Large intestine (tissue), 3 donors: ENCODE measurements at regions not wholly inside any gene's neighbourhood (a gene's known extent, or its start where the extent isn't known, plus 50 kb on each side); places are given as distances from the start of the nearest gene placed in this dataset.

Source experiments
- DNase-seq, 2 donors: peaks; one replicate each; pipeline versions ENCODE4 v3.0.0 to v3.0.0-alpha.2; 2013
- H3K27ac ChIP-seq: one replicate; pipeline ENCODE4 v1.5.1; 2013; ENCODE audit warnings: low read length
- H3K27me3 ChIP-seq: 2 replicates; pipeline ENCODE4 v1.6.1; 2013; ENCODE audit warnings: low read length; ENCODE audit not compliant: control insufficient read depth, insufficient read depth
- H3K36me3 ChIP-seq: 2 replicates; pipeline ENCODE4 v1.6.1; 2013; ENCODE audit warnings: low read length; ENCODE audit not compliant: control insufficient read depth, insufficient read depth
- H3K4me1 ChIP-seq: one replicate; pipeline ENCODE4 v1.6.1; 2013; ENCODE audit warnings: low read length; ENCODE audit not compliant: control insufficient read depth, insufficient read depth
- H3K4me3 ChIP-seq: one replicate; pipeline ENCODE4 v1.5.1; 2013; ENCODE audit warnings: low read length
- H3K9me3 ChIP-seq: one replicate; pipeline ENCODE4 v1.6.1; 2013; ENCODE audit warnings: mild to moderate bottlenecking, low read depth, low read length, moderate library complexity; ENCODE audit not compliant: control insufficient read depth
- whole genome bisulfite sequencing: methylation state at CpG from one replicate; pipeline ENCODE4 v1.1.5; 2013; ENCODE audit warnings: low lambda C conversion rate; ENCODE audit not compliant: insufficient coverage; 5-methylcytosine and 5-hydroxymethylcytosine counted together

DNA sequence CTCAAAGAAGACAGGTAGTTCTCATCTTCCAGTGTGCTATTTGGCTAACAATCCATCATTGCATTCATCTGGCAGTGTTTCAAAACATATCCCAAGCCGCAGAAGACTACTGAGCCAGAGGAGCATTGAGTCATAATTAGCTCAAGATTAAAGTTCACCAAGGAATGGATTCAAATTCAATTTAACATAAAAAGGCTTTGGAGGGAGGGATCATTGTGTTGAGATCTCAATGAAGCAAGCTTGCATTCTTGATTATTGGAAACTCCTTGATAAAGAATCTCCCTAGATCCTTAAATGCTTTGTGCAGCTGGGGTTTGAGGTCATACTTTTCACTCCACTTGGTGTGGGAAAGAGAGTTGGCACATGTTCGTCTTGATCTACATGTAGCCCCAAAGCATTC lies 142.8 kb upstream of the SEMA3A start:
- no peak for DNase-seq
- H3K36me3 ChIP-seq = no peaks in the 10 kb centered on the region
- no CpG with 5 or more reads among the region's 2 CpGs for WGBS
- H3K4me1 ChIP-seq = no peaks in the 10 kb centered on the region
- H3K27me3 ChIP-seq = no peaks in the 10 kb centered on the region
- no peak overlapping the region for H3K4me3 ChIP-seq
- no peaks in the 10 kb centered on the region for H3K9me3 ChIP-seq
- H3K27ac ChIP-seq = no peak overlapping the region

DNA sequence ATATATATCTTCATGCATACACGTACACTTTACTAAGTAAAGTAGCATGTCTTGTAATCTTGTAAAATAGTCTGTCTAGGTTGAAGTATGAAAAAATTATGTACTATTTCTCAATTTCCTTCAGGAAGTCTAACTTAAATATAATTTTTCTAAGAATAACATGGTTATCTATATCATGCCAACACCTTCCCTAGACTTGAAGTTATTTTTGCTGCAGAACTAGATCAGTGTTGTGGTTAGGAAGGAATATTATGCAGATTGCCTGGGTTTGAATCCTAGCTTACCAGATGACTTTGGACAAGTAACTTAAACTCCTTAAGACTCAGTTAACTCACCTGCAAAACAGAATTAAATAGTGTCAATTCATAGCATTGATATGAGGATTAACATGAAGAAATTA lies 142.2 kb upstream of the SEMA3A start:
- Histone ChIP-seq H3K9me3 (no peaks in the 10 kb centered on the region), H3K27me3 (no peaks in the 10 kb centered on the region), H3K4me1 (no peaks in the 10 kb centered on the region), H3K27ac (no peak overlapping the region), H3K36me3 (no peaks in the 10 kb centered on the region), H3K4me3 (no peak overlapping the region)
- DNase-seq = no peak
- 83% methylated on average over 1 of the region's 1 CpG for WGBS

DNA sequence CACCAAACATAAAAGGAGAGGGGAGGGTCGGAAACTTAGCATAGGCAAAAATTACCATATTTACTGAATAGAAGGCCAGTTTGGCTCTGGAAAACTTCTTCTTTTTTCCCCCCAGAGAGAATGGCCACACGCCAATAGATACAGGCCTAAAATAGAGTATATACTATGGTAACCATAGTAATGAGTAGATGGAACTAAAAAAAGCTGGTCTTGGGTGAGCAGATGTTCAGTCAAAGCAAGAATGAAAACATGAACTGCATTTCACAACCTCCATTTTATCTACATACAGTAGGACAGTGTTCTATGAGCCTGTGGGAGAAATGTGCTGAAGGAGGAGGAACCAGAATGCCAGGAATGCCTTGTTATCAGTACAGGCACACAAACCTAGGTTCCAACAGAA lies 141.7 kb upstream of the SEMA3A start:
- no peaks in the 10 kb centered on the region for H3K36me3 ChIP-seq
- DNase-seq = peak in 1 of 2 donors; percentile 4
- H3K4me3 ChIP-seq = no peak overlapping the region
- 80% methylated on average over 1 of the region's 2 CpGs for WGBS
- no peak overlapping the region for H3K27ac ChIP-seq
- H3K9me3 ChIP-seq = no peaks in the 10 kb centered on the region
- no peaks in the 10 kb centered on the region for H3K27me3 ChIP-seq
- H3K4me1 ChIP-seq = no peaks in the 10 kb centered on the region

DNA sequence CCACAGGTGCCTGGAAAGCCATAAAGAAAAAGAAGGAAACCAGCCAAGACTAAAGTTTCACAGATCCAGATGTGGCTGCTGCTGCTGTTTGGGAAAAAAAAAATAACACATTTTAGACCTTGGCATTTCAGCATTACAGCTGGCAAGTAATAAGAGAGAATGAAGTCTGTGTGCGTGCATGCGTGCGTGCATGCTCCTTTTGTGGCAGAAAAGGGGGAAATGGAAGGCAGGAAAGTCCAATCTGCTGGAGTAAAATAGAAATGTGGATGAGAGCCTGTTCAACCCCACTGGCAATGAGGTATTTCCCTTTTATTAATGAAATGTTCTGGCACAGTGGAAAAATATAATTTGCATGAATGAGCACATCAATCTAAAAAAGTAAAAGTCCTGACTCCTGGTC lies 137.0 kb upstream of the SEMA3A start:
- Histone ChIP-seq H3K27ac (no peak overlapping the region), H3K36me3 (no peaks in the 10 kb centered on the region), H3K4me1 (no peaks in the 10 kb centered on the region), H3K9me3 (no peaks in the 10 kb centered on the region), H3K27me3 (no peaks in the 10 kb centered on the region), H3K4me3 (no peak overlapping the region)
- DNase-seq = no peak
- WGBS = 81% methylated on average over 3 of the region's 3 CpGs

DNA sequence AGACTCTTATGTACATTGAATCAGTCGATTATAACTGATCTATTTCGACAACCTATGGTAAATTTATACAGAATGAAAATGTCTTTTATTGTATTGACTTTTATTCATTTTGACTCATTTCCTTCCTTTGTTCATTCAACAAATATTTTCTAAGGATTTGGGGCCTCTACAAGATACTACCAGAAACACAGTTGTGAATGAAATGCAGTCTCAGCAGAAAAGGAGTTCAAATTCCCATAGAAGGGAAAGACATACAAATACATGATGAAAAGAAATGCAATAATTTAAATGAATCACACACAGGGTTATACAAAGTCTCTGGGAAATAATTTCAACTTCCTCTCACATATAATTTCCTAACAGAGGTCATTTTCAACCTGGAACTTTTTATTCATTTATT lies 134.0 kb upstream of the SEMA3A start:
- WGBS = 100% methylated on average over 2 of the region's 2 CpGs
- DNase-seq = no peak
- no peak overlapping the region for H3K4me3 ChIP-seq
- H3K27ac ChIP-seq = no peak overlapping the region
- H3K9me3 ChIP-seq = no peaks in the 10 kb centered on the region
- H3K4me1 ChIP-seq = no peaks in the 10 kb centered on the region
- H3K36me3 ChIP-seq = no peaks in the 10 kb centered on the region
- no peaks in the 10 kb centered on the region for H3K27me3 ChIP-seq

DNA sequence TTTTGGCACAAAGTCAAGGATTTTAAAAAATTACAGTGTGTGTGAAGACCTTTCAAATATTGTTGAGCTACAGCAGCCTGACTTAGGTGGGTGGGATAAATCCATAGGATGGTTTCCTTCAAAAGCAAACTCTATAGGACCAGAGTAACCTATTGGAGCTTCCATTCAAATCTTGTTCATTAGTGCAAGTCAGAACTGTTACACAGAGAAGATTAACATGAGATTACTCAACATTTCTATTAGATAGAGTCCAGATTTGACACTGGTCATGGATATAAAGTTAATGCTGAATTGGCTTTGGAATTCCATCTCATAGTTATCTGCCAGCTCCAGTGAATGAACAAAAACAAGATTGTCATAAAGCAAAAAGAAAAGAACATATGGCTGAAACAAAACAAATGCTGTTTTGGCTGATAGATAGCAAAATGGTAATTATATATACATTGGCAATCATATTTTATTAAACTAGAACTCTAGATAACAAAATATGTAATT lies 129.6 kb upstream of the SEMA3A start:
- no peaks in the 10 kb centered on the region for H3K27me3 ChIP-seq
- H3K4me1 ChIP-seq = no peaks in the 10 kb centered on the region
- H3K9me3 ChIP-seq = no peaks in the 10 kb centered on the region

DNA sequence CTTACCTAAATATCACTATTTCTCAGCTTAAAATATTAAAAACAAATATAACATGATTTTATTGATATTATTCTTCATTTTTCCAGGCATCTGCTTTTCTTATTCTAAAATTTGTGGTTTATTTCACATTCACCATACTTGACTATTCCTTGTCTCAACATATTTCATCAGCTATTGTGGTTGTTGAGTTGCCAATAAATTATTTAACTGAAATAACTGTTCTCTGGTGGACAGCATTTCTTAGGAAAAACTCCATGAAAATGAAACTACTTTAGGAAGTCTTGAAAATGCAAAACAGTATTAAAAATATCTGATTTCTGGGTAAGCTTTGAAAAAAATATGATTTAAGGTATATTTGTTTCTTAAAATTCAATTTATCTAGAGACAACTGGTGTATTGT lies 122.9 kb upstream of the SEMA3A start:
- Histone ChIP-seq H3K9me3 (peaks cover 2% of the 10 kb centered on the region), H3K36me3 (no peaks in the 10 kb centered on the region), H3K27ac (no peak overlapping the region), H3K4me1 (no peaks in the 10 kb centered on the region), H3K27me3 (no peaks in the 10 kb centered on the region), H3K4me3 (no peak overlapping the region)
- DNase-seq = no peak

More for the DNA sequence above, 129.6 kb upstream of the SEMA3A start:
- Histone ChIP-seq H3K36me3 (no peaks in the 10 kb centered on the region), H3K27ac (no peak overlapping the region), H3K4me3 (no peak overlapping the region)
- no peak for DNase-seq

DNA sequence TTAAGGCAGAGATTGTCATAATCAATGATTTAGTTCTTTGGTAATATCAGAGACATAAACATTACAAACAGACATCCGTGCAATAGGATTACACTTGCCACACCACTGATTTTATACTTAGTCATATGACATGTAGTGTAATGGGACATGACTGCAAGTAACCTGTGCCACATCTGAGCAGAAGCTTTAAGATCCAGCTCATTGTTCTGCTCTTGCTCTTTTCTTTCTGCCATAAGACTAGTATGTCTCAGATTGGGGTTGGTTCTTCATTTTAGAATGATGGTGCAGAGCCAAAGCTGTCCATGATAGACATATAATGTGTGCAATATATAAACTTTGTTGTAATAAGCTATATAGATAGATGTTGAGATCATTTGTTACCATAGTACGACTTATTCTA lies 119.7 kb upstream of the SEMA3A start:
- no peak overlapping the region for H3K27ac ChIP-seq
- H3K36me3 ChIP-seq = no peaks in the 10 kb centered on the region
- no peaks in the 10 kb centered on the region for H3K4me1 ChIP-seq
- peaks cover 2% of the 10 kb centered on the region for H3K9me3 ChIP-seq
- no peak overlapping the region for H3K4me3 ChIP-seq
- peak in 1 of 2 donors; percentile 5 for DNase-seq
- no peaks in the 10 kb centered on the region for H3K27me3 ChIP-seq
- WGBS = 83% methylated on average over 1 of the region's 2 CpGs

DNA sequence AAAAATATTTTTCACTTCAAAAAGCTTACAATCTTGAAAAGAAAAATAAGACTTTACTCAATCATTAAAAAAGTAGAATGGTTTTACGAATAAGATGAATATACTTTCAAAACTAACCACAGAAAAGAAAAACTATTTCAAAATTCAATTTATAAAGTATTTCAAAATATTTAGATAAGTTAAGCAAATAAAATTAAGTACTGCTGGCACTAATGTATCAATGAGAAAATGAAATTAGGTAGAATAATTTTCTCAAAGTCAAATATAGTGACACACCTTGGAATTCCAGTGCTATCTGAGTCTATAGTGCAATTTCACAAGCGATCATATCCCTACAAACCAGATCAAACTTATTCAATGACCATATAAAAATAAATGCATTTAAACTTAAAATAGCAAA lies 109.8 kb upstream of the SEMA3A start:
- Histone ChIP-seq H3K27ac (no peak overlapping the region), H3K4me3 (no peak overlapping the region)
- 60% methylated on average over 2 of the region's 2 CpGs for WGBS

DNA sequence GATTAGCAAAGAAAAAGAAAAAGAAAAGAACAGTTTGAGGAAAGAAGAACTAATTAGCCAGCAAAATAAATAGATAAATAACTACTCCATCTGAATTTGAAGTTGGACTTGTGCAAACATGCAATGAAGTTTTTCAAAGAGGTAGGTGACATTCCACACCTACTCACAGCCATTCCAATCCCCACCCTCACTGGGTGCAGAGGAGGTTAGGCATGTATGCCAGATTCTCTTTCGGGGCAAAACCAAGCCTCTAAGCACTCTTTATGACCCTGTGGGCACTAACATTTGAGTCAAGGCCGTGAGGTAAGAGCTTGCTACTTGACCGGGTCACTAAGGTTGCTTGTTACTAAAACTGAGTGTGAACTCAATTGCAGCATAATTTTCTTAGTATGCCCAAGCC lies 108.4 kb upstream of the SEMA3A start:
- WGBS = no CpG with 5 or more reads among the region's 3 CpGs

More for the DNA sequence above, 109.8 kb upstream of the SEMA3A start:
- Histone ChIP-seq H3K9me3 (no peaks in the 10 kb centered on the region), H3K4me1 (no peaks in the 10 kb centered on the region), H3K27me3 (no peaks in the 10 kb centered on the region), H3K36me3 (no peaks in the 10 kb centered on the region)
- DNase-seq = no peak

DNA sequence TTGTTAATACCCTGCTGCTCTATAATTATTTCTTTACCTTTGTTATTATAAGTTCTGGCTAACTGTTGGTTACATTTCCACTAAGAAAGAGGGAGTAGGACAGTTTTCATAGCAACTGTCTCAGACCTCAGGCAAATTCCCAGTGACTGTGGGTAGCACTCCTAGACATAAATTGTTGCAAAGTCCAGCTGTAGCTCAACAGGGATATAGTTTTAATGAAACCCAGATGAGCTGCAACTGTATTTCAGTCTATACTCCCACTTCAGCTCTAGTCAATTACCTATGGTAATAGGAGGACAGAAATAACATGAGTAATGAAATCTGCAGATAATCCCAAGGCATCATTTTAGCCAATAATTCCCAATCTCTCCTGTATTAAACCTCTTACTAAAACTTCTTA lies 103.0 kb upstream of the SEMA3A start:
- Histone ChIP-seq H3K27ac (no peak overlapping the region), H3K27me3 (no peaks in the 10 kb centered on the region), H3K9me3 (no peaks in the 10 kb centered on the region), H3K4me3 (no peak overlapping the region), H3K4me1 (no peaks in the 10 kb centered on the region), H3K36me3 (no peaks in the 10 kb centered on the region)
- DNase-seq = no peak

More for the DNA sequence above, 108.4 kb upstream of the SEMA3A start:
- Histone ChIP-seq H3K36me3 (no peaks in the 10 kb centered on the region), H3K4me3 (no peak overlapping the region), H3K4me1 (no peaks in the 10 kb centered on the region), H3K27me3 (no peaks in the 10 kb centered on the region), H3K27ac (no peak overlapping the region), H3K9me3 (no peaks in the 10 kb centered on the region)
- no peak for DNase-seq
